HL-60/S4 treated with retinoic acid at 250 ng/mL for 4 days and 3 days (cell line): ENCODE measurements at regions not wholly inside any gene's neighbourhood (a gene's known extent, or its start where the extent isn't known, plus 50 kb on each side); places are given as distances from the start of the nearest gene placed in this dataset.
"Not testable (repeated sequence)": the region's sequence is repeated elsewhere in the genome, so short reads cannot be mapped to it uniquely, and the experiment has no call there.

Experiments
- in situ Hi-C: fragments of 300-500 bp; cut with MboI; formaldehyde crosslinking; loops from 2 replicates; pipeline ENCODE4 v1.7.0; 2022; ENCODE audit warnings: low sequenced_read_pairs

GRCh38 chr15:35914573-35914972, 368.6 kb upstream of the DPH6 start:
- in situ Hi-C loops, result no loop called here

- in situ Hi-C loops, result no loop called here
These were observed 375.1 kb upstream of the DPH6 start for GRCh38 chr15:35921046-35921445.

GRCh38 chr15:35925275-35926006, 379.5 kb upstream of the DPH6 start:
- in situ Hi-C loops, result loop anchor here (25.0 kb wide), 1 partner anchor 112 kb away; no protein-coding TSS in a partner anchor

GRCh38 chr15:35926007-35926380, 380.0 kb upstream of the DPH6 start:
- in situ Hi-C loops, result loop anchor here (25.0 kb wide), 1 partner anchor 111 kb away; no protein-coding TSS in a partner anchor

GRCh38 chr15:35928847-35929246, 382.9 kb upstream of the DPH6 start:
- in situ Hi-C loops, result loop anchor here (25.0 kb wide), 1 partner anchor 108 kb away; no protein-coding TSS in a partner anchor

GRCh38 chr15:35929740-35930444, 383.9 kb upstream of the DPH6 start:
- in situ Hi-C loops, result loop anchor here (25.0 kb wide), 1 partner anchor 107 kb away; no protein-coding TSS in a partner anchor

- in situ Hi-C loops, result loop anchor here (25.0 kb wide), 1 partner anchor 105 kb away; no protein-coding TSS in a partner anchor
These were observed 385.9 kb upstream of the DPH6 start for GRCh38 chr15:35931799-35932341.

- in situ Hi-C loops, result loop anchor here (25.0 kb wide), 1 partner anchor 105 kb away; no protein-coding TSS in a partner anchor
These were observed 386.6 kb upstream of the DPH6 start for GRCh38 chr15:35932531-35932930.

- in situ Hi-C loops, result loop anchor here (25.0 kb wide), 1 partner anchor 104 kb away; no protein-coding TSS in a partner anchor
These were observed 387.6 kb upstream of the DPH6 start for GRCh38 chr15:35933531-35933930.

- in situ Hi-C loops, result loop anchor here (25.0 kb wide), 1 partner anchor 103 kb away; no protein-coding TSS in a partner anchor
These were observed 388.6 kb upstream of the DPH6 start for GRCh38 chr15:35934383-35935049.

- in situ Hi-C loops, result loop anchor here (25.0 kb wide), 1 partner anchor 101 kb away; no protein-coding TSS in a partner anchor
These were observed 390.3 kb upstream of the DPH6 start for GRCh38 chr15:35936284-35936683.

GRCh38 chr15:35937380-35937779, 391.4 kb upstream of the DPH6 start:
- in situ Hi-C loops, result loop anchor here (25.0 kb wide), 1 partner anchor 100 kb away; no protein-coding TSS in a partner anchor

- in situ Hi-C loops, result loop anchor here (25.0 kb wide), 1 partner anchor 92 kb away; no protein-coding TSS in a partner anchor
These were observed 399.1 kb upstream of the DPH6 start for GRCh38 chr15:35944945-35945585.

- in situ Hi-C loops, result no loop called here
These were observed 407.5 kb upstream of the DPH6 start for GRCh38 chr15:35953424-35953823.

GRCh38 chr15:35956056-35956455, 410.1 kb upstream of the DPH6 start:
- in situ Hi-C loops, result no loop called here

- in situ Hi-C loops, result no loop called here
These were observed 412.1 kb upstream of the DPH6 start for GRCh38 chr15:35958021-35958420.

GRCh38 chr15:35958975-35959374, 413.0 kb upstream of the DPH6 start:
- in situ Hi-C loops, result no loop called here

- in situ Hi-C loops, result no loop called here
These were observed 417.4 kb upstream of the DPH6 start for GRCh38 chr15:35963326-35963725.

GRCh38 chr15:35966781-35967180, 420.8 kb upstream of the DPH6 start:
- in situ Hi-C loops, result no loop called here

- in situ Hi-C loops, result not testable (repeated sequence)
These were observed 422.0 kb upstream of the DPH6 start for GRCh38 chr15:35967968-35968367.
